KOPT-K1 (cell line): ENCODE measurements at regions not wholly inside any gene's neighbourhood (a gene's known extent, or its start where the extent isn't known, plus 50 kb on each side); places are given as distances from the start of the nearest gene placed in this dataset.

Experiments used
- H3K27ac ChIP-seq: fragments of 200-600 bp; sonication (generic); 2 replicates; pipeline ENCODE4 v1.5.1; 2016; ENCODE audit warnings: antibody characterized with exemption, mild to moderate bottlenecking, low read depth, low read length; ENCODE audit not compliant: poor library complexity, severe bottlenecking
- H3K36me3 ChIP-seq: fragments of 200-600 bp; sonication (generic); 2 replicates; pipeline ENCODE4 v1.5.1; 2017; ENCODE audit warnings: antibody characterized with exemption, mild to moderate bottlenecking, low read length, moderate library complexity; ENCODE audit not compliant: insufficient read depth
- H3K9me3 ChIP-seq: fragments of 200-600 bp; sonication (generic); 2 replicates; pipeline ENCODE4 v1.5.1; 2017; ENCODE audit warnings: antibody characterized with exemption, low read length, mild to moderate bottlenecking; ENCODE audit not compliant: insufficient read depth, poor library complexity, severe bottlenecking

DNA sequence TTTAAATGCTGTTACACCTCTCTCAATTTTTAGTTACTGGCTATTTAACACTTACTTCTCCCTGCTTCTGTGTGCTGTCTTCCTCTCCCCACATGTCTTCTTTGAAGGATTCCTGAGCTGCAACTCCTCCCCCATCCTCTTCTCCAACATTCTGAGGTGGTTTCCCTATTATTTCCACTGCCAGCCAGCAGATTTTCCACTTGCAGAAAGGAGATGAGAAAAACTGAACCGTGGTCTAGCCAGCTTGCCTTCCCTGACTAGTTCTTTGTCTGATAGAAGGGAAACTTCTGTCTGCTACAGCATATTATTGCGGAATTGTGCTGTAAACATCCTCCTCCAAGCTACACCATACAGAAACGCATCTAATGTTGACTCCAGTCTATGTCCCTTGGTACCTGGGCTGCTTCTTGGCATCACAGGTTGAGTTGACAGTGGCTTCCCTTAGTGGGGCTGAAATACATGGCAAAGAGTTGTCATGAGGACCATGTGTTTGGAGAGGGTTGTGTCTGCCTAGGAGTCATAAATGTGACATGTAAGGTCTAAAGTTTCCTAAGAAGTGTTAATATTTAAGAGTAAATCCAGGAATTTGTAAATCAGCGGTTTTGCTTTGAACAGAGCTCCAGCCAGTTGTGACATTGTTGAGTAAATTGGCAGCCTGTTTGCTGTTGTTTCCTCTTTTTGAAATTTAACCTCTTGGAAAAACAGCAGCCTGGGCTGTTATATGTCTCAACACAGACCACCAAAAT is 68.3 kb upstream of the RND3 start:
- Histone ChIP-seq H3K9me3 (no peaks in the 10 kb centered on the region), H3K36me3 (no peaks in the 10 kb centered on the region), H3K27ac (no peak overlapping the region)

DNA sequence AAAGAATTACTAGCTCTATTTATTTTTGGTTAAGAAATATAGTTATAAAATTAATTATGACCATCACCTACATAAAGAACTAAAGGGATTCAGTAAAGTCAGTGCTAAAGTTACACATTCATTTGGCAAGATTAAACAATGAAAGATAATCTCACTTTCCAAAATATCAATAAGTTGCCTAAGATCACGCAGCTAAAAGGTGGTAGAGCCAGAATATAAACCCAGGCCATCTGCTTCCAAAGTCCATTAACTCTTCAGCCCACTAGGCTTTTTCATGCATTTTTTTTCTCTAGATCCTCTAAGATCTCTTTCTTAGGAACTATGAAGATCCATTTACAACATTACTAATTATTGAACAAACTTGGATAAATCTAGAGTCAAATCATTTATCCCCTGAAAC is 66.6 kb upstream of the RND3 start:
- Histone ChIP-seq H3K9me3 (no peaks in the 10 kb centered on the region), H3K36me3 (no peaks in the 10 kb centered on the region), H3K27ac (no peak overlapping the region)

DNA sequence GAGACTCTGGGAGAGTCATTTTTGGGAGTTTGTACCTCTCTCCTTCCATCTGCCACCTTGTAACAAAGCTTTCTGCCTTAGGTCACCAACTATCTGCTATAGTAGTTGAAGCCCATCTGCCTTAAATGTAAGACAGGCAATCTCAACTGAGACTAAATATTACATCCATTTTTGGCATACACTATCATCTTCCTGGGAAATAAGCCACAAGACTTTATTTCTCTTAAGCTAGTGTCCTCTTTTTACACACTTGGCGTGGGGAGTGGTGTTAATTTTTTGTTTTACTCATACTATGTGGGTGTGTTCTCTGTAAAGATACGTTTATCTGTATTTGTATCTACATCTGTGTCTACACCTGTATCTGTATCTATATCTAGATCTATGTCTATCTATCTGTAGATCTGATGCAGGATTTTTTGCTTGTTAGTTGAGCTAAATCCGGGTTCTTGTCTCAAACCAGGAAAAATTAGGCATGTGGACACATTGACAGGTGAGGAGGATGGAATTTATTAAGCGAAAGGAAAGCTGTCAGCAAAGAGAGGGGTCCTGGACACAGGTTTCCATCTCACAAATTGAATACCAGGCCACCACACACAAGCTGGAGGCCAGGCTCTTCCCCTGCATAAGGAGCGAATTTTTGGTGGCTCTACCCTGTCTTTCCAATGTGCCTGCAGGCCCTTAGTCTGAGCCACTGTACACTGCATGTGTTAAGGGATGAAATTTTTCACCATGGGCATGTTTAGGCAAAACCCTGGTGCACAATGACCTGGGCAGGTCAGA is 64.8 kb upstream of the RND3 start:
- H3K9me3 ChIP-seq: no peaks in the 10 kb centered on the region

DNA sequence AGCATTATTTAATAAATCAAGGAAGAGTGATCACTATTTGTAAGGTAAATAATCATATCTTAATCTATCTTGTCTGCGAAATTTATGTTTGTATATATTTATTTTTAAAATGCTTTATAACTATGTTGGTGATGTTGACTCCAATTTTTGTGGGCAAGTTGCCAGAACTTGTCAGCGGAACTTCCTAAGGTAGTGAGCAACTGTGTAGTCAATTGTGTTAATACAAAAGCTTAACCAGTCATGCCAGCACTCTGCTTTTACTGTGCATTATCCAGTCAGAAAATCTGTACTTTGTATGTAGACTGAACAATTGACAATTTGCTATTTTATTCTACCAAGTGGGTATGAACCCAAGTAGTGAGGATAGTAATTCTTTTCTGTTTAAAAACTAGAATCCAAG is 61.9 kb upstream of the RND3 start:
- H3K36me3 ChIP-seq: no peaks in the 10 kb centered on the region
- H3K9me3 ChIP-seq: no peaks in the 10 kb centered on the region
- no peak overlapping the region for H3K27ac ChIP-seq

More for the DNA sequence above, 64.8 kb upstream of the RND3 start:
- no peaks in the 10 kb centered on the region for H3K36me3 ChIP-seq
- H3K27ac ChIP-seq: no peak overlapping the region

- no peak overlapping the region for H3K27ac ChIP-seq
- H3K9me3 ChIP-seq: no peaks in the 10 kb centered on the region
- H3K36me3 ChIP-seq: no peaks in the 10 kb centered on the region
Observed at GRCh38 chr2:150548527-150548926, 61.1 kb upstream of the RND3 start.

DNA sequence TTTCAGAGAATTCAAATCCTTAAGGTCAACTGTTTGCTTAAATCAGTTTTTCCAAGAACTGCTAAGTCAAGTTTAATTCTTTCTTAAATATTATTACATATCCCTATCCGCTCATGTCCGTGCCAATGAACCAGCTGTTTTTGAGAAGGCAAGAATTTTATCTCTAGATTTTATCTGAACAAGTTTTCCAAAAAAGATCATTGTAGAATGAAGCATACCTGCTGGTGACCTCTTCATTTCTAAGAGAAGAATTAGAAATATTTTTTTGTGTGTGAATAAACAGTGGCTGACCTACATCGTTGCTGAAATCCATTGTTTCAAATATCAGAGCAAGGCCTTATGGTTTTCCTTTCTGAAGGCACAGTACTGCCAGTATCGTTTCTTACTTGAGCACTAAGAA is 58.4 kb upstream of the RND3 start:
- H3K36me3 ChIP-seq: no peaks in the 10 kb centered on the region
- H3K27ac ChIP-seq: no peak overlapping the region
- H3K9me3 ChIP-seq: no peaks in the 10 kb centered on the region

DNA sequence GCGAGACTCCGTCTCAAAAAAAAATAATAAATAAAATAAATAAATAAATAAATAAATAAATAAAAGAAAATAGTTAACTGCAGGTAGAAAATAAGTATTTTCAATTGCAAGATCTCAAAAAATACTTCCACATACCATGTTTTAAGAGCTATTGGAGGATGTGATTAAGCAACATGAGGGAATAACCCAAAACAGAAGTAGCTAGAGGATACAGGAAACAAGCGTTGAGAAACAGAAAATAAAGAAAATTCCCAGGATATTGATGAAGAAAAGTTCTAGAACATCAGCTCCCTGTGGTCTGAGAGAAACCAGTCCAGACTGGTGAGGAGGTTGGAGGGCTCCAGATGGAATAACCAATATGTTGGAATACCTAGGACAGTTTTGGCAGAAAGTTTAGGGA is 57.3 kb upstream of the RND3 start:
- Histone ChIP-seq H3K9me3 (no peaks in the 10 kb centered on the region), H3K36me3 (no peaks in the 10 kb centered on the region)

DNA sequence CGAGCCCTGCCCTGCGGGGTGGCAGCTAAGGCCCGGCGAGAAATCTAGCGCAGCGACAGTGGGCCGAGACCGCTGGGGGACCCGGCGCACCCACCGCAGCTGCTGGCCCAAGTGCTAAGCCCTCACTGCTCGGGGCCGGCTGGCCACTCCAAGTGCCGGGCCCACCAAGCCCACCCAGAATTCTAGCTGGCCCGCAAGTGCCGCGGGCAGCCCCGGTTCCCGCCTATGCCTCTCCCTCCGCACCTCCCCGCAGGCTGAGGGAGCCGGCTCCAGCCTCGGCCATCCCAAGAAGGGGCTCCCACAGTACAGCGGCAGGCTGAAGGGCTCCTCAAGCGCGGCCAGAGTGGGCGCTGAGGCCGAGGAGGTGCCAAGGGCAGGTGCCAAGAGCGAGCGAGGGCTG is 55.2 kb upstream of the RND3 start:
- Histone ChIP-seq H3K27ac (no peak overlapping the region), H3K36me3 (no peaks in the 10 kb centered on the region), H3K9me3 (no peaks in the 10 kb centered on the region)

More for the DNA sequence above, 57.3 kb upstream of the RND3 start:
- no peak overlapping the region for H3K27ac ChIP-seq

DNA sequence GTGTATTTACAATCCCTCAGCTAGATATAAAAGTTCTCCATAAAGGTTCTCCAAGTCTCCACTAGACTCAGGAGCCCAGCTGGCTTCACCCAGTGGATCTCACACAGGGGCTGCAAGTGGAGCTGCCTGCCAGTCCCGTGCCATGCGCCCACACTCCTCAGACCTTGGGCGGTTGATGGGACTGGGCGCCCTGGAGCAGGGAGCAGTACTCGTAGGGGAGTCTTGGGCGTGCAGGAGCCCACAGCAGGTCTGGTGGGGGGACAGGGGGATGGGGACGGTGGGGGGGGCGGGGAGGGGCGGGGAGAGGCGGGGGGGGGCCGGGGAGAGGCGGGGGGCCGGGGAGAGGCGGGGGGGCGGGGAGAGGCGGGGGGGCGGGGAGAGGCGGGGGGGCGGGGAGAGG is 54.7 kb upstream of the RND3 start:
- Histone ChIP-seq H3K27ac (no peak overlapping the region), H3K36me3 (no peaks in the 10 kb centered on the region), H3K9me3 (no peaks in the 10 kb centered on the region)

GRCh38 chr2:150538651-150539201 is 51.3 kb upstream of the RND3 start:
- H3K36me3 ChIP-seq: no peaks in the 10 kb centered on the region
- no peak overlapping the region for H3K27ac ChIP-seq
- H3K9me3 ChIP-seq: peaks cover 6% of the 10 kb centered on the region
